Iris pigment epithelial cell (primary cell): ENCODE measurements at regions not wholly inside any gene's neighbourhood (a gene's known extent, or its start where the extent isn't known, plus 50 kb on each side); places are given as distances from the start of the nearest gene placed in this dataset.
"Not testable (repeated sequence)": the region's sequence is repeated elsewhere in the genome, so short reads cannot be mapped to it uniquely, and the experiment has no call there.

Experiments used
- DNase-seq: peaks from one replicate; pipeline ENCODE4 v3.0.0-alpha.2; 2011; ENCODE audit warnings: low read depth

DNA sequence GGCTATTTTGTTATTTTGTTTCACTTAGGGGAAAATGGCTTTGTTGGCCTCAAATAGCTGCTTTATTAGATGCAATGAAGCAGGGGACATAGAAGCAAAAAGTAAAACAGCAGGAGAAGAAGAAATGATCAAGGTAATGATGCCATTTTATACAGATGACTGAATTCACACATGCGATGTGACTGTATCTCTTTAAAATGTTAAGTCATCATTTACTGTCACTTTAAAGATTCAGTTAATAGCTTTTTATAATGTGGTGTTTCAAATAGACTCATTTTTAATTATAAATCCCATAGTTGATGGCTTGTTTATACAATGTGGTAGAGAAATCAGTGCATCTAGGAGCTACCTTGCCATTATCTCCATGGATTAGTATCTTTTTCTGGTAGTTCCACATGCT is 863.9 kb upstream of the DEFB115 start:
- DNase-seq = not testable (repeated sequence)

DNA sequence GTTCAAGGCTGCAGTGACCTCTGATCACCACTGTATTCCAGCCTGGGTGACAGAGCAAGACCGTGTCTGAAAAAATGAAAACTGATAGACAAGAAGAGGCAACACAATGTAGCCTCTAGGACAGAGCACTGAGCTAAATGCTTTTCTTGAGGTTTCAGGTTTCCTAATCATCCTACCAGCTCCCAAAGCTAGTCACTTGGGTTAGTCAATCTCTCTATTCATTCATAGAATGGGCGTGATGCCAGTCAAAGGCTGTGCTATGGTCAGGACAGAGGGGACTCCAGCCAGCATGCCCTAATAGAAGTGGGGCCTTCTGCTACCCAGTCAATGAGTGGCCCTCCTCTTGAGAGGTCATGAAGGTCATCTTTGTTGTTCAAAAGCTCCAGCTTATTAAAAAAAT is 860.4 kb upstream of the DEFB115 start:
- DNase-seq = peak; percentile 5

DNA sequence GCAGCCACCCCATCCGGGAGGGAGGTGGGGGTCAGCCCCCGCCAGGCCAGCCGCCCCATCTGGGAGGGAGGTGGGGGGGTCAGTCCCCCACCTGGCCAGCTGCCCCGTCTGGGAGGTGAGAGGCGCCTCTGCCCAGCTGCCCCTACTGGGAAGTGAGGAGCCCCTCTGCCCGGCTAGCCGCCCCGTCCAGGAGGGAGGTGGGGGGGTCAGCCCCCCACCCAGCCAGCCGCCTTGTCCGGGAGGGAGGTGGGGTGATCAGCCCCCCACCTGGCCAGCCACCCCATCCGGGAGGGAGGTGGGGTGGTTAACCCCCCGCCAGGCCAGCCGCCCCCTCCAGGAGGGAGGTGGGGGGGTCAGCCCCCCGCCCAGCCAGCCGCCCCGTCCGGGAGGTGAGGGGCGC is 852.4 kb upstream of the DEFB115 start:
- DNase-seq = not testable (repeated sequence)

DNA sequence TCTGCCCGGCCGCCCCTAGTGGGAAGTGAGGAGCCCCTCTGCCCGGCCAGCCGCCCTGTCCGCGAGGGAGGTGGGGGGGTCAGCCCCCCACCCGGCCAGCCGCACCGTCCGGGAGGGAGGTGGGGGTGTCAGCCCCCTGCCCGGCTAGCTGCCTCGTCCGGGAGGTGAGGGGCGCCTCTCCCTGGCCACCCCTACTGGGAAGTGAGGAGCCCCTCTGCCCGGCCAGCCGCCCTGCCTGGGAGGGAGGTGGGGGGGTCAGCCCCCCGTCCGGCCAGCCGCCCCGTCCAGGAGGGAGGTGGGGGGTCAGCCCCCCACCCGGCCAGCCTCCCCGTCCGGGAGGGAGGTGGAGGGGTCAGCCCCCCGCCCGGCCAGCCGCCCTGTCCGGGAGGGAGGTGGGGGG is 851.9 kb upstream of the DEFB115 start:
- DNase-seq = not testable (repeated sequence)

DNA sequence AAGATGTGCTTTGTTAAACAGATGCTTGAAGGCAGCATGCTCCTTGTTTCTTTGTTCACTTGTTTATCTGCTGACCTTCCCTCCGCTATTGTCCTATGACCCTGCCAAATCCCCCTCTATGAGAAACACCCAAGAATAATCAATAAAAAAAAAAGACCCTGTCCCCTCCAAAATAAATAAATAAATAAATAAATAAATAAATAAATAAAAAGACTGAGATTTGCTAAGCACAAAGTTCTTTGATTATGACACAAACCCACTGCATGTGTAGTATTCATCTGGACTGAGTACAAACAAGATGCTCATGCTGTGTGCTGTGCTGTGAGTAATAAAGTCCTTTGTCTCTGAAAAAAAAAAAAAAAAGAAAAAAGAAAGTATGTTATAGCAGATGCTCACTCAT is 851.1 kb upstream of the DEFB115 start:
- DNase-seq = not testable (repeated sequence)

DNA sequence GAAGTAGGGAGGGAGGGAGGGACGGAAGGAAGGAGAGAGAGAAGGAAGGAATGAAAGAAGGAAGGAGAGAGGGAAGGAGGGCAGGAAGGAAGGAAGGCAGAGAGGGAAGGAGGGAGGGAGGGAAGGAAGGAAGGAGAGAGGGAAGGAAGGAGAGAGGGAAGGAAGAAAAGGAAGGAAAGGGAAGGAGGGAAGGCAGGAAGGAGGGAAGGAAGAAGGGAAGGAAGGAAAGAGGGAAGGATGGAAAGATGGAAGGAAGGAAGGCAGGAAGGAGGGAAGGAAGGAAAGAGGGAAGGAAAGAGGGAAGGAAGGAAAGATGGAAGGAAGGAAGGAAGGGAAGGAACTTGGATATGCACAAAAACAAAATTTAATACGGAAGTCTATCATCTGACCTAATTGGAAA is 844.5 kb upstream of the DEFB115 start:
- DNase-seq = no peak

DNA sequence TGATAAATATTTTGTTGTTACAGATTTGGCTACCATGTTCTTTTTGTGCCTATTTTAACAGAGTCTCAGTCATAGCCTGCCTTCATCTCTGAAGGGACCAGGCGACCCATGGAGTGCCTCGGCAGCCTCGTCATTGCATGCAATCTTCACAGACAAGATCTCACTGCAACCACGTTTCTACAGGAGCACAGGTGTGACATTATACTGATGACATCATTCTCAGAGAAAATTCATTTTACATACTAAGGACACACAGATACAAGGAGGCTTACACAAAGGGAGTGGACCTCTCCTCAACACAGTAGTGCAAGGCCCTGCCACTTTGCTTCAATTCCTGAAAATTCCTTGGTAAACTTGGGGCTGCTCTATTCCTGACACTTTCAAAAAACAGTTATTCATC is 840.1 kb upstream of the DEFB115 start:
- DNase-seq = not testable (repeated sequence)

DNA sequence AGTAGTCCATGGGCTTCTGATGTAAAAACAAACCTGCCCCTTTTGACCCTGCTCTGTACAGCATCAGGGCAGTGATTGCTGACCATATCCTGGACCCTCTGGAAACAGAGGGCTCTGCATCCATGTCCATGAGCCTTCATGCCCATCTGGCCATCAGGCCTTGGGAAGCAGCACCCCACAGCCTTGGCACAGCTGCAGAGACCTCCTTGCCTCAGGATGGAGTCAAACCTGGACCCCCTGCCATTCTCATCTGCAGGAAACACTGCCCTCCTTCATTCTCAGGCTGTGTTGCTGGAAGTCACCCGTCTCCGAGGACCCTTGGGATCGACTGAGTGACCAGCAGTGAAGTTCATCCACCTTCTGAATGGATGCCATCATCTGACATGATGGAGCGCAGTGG is 839.1 kb upstream of the DEFB115 start:
- DNase-seq = not testable (repeated sequence)

DNA sequence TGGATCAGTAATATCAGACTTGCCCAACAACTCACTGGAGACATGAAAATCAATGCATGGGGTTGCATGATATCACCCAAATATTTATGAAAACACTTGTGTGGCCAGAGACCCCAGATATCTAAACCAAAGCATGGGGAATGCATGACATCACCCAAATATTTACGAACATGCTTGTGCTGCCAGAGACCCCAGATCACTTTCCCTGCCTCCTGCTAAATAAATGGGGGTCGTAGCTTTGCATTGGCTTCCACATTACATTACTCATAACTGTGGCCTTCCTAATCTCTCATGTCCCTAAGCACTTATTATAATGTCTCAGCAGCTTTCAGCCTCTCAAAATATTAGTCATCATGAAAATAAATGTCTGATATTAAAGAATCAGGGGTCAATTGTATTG is 838.0 kb upstream of the DEFB115 start:
- no peak for DNase-seq

DNA sequence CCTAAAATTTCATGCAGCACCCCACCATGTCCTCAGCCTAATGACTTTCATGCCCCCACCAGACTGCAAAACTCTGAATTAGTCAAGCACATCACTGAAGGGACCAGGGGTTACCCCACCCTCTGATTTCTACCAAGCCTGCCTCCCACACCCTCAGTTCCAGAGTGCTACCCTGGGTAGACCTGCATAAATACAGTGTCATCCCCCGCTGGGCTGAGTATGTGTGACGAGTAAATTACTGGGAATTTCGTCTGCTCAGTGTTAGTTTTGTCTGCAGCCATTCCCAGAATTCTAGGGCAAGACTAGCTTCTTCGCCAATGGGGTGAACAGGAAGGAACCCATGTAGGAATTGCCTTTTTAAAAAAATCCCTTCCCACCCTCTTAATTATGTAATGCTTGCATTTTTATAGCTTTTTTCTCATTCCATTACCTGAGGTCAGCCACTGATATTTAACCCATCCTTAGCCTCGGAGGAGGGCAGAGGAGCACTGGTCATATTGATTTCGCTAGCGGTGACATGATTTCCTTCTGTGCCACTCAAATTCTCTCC is 837.5 kb upstream of the DEFB115 start:
- DNase-seq = not testable (repeated sequence)
